HL-60/S4 treated with retinoic acid at 250 ng/mL for 4 days and 3 days (cell line): ENCODE measurements at regions not wholly inside any gene's neighbourhood (a gene's known extent, or its start where the extent isn't known, plus 50 kb on each side); places are given as distances from the start of the nearest gene placed in this dataset.

Source experiments
- in situ Hi-C: fragments of 300-500 bp; cut with MboI; formaldehyde crosslinking; loops from 2 replicates; pipeline ENCODE4 v1.7.0; 2022; ENCODE audit warnings: low sequenced_read_pairs

- in situ Hi-C loops, result no loop called here
These were observed 61.9 kb upstream of the TMPO start for GRCh38 chr12:98453492-98453891.

- in situ Hi-C loops, result no loop called here
These were observed 59.3 kb upstream of the TMPO start for GRCh38 chr12:98456041-98456440.

- in situ Hi-C loops, result no loop called here
These were observed 58.5 kb upstream of the TMPO start for GRCh38 chr12:98456576-98457573.

- in situ Hi-C loops, result no loop called here
These were observed 51.2 kb upstream of the TMPO start for GRCh38 chr12:98464190-98464589.

GRCh38 chr12:98465505-98465904 is 49.9 kb upstream of the TMPO start:
- in situ Hi-C loops, result no loop called here
